DMS79 (cell line): ENCODE measurements at regions not wholly inside any gene's neighbourhood (a gene's known extent, or its start where the extent isn't known, plus 50 kb on each side); places are given as distances from the start of the nearest gene placed in this dataset.

ENCODE experiments used
- DNase-seq: peaks from one replicate; lab custom pipeline; 2025; lab: John Stamatoyannopoulos, UW

- DNase-seq: no peak
Observed at GRCh38 chr4:26140150-26140898, 180.5 kb upstream of the RBPJ start.

GRCh38 chr4:26141051-26141721, 179.6 kb upstream of the RBPJ start:
- no peak for DNase-seq

- DNase-seq: peak; percentile 59
Observed at GRCh38 chr4:26141911-26142638, 178.7 kb upstream of the RBPJ start.

DNA sequence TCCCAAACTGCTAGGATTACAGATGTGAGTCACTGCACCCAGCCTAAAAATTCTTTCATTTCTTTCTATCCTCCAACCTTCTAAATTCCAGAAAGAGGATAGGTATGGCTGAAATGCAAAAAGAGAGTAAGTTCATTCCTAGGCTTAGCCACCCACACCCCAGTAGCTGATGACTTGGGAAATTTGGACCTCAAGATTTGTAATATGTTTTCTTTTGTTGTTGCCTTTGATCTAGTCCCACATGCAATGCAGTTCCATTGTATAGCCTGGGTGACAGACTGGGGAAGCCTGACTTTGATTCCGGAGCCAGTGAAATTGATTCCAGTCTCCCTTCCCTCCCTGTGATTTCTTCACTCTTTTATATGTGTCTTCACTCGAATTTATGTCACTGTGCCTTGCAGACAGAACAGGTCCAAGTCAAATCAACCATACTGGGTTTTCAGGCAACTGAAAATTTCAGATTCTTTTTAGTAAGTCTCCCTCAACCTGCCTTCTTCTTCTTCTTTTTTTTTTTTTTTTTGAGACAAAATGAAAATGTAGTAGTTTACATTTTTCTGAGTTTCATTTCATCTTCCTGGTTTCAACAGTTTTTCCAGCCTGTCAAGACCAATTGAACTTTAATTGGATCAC, 176.2 kb upstream of the RBPJ start:
- no peak for DNase-seq

- no peak for DNase-seq
Observed at GRCh38 chr4:26145212-26145611, 175.6 kb upstream of the RBPJ start.

DNA sequence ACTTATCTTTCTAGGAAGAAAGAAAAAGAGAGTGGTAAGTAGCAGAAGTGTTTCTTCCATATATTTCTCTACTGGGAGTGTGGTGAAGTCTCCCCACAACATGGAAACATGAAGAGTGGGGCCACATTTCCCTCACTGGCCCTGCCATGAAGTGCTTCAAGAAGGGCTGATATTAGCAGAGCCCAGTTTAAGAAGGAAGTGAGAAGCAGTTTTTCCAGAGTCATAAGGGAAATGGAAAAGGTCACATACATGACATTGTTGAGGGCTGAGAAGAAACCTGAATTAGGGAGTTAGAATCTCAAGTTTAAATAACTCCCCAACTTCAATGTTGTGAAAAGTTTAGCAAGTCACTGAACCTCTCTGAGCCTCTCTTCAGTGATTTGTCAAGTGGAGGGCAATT, 171.9 kb upstream of the RBPJ start:
- DNase-seq: no peak

DNA sequence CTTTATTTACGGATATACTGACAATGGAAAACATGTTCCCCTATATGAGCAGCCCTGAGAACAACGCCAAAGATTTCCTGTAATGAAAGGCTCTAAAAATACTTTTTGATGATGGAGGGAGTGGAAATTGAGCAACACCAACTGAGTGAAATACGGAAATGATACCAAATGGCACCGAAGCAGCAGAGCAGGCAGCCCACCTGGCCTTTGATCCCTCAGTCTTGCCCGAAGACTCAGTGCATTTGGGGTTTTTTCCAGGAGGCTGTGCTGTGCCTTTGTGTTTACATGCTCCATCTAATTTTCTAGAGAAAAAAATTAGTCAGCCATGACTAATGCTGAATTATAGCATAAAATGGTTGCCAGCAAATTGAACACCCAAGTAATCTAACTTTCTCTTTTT, 169.9 kb upstream of the RBPJ start:
- DNase-seq: no peak

DNA sequence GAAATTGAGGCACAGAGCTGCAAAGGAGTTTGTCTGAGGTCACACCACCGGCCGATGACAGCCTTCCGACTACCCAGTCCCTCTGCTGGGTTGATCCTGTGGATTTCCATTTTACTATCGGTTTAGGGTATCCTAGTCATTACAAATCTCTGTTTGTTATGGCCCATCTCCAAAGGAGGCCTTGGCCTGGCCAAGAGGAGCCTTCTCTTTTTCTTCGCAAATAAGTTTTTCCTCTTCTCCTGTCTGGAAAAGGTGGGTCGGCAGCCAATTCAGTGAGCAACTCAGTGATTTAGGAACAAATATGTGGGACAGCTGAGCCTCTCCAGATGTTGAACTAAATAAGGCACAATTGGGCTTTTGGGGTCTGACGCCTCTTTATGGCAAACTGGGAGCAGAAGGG, 169.2 kb upstream of the RBPJ start:
- DNase-seq: no peak

DNA sequence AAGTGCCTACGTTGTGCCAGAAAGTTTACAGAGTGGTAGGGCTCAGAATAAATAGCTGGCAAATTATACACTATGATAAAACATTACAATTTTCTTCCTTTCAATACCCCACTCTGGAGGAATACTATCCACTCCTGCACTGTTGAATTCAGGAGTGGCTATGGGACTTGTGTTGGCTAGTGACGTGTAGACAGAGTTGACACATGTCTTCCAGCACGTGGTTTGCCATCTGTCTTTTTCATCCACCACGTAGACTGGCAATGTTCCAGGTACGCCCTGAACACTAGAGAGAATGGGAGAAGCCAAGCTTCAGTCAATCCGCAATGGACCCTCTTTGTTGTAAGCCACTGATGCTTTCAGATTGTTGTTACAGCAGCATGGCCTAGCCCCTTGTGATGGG, 168.8 kb upstream of the RBPJ start:
- DNase-seq: no peak

GRCh38 chr4:26157541-26157940, 163.3 kb upstream of the RBPJ start:
- no peak for DNase-seq

- DNase-seq: no peak
Observed at GRCh38 chr4:26160591-26160990, 160.2 kb upstream of the RBPJ start.

- no peak for DNase-seq
Observed at GRCh38 chr4:26161030-26161824, 159.6 kb upstream of the RBPJ start.

- no peak for DNase-seq
Observed at GRCh38 chr4:26162101-26162500, 158.7 kb upstream of the RBPJ start.

DNA sequence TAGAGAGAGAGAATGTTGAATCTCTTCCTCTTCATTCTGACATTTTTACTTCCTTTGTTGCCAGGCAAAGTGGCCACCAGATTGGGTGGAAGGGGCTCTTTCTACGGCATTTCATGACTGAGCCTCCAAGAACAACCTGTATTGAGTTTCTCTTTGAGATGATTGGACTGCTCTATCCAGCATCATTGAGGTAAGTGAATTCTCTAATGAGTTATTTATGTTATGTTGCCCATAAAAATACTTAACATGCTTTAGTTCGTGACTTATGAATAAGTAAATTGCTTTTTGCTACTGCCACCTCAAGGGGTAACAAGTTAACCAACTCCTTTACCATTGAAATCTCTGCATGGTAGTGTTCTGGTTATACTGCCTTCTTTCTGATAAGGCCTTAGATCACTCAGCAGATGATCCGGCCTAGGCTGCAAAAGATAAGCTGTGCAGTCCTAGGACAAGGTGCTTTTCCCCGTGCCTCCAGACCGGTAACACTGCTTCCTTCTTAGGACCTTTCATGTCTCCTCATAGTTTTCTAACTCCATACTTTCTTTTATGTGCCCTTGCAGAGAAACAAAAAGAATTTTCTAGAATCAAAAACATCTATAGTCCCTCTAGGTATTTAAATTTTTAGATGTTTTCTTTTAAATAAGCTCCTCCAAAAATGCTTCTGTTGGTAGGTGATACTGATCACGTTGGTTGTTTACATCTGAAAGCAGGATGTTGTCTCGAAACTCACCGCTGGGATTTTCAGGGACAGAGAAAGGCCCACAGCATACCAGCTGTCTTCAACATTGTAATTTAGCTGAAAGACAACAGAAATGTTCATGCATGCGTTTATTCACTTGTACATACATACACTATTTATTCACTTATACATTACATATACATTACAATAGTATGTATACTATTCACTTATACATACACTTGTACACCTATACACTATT, 157.1 kb upstream of the RBPJ start:
- no peak for DNase-seq

DNA sequence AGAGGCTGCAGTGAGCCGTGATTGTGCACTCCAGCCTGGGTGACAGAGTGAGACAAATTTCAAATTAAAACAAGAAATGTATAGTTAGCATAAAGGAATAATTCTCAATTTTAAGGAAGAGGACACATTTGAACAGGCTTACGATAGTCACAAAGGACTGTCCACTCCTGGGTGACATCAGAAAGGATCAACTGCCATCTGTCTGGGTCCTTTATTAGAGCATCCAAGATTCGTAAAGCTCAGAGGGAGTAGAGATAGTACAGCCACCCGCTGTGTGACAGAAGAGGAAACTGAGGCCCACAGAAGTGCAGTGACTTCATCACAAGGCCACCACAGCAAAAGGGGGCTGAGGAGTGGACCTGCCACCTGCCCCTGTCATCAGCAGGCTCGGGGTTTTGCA, 149.3 kb upstream of the RBPJ start:
- DNase-seq: no peak

DNA sequence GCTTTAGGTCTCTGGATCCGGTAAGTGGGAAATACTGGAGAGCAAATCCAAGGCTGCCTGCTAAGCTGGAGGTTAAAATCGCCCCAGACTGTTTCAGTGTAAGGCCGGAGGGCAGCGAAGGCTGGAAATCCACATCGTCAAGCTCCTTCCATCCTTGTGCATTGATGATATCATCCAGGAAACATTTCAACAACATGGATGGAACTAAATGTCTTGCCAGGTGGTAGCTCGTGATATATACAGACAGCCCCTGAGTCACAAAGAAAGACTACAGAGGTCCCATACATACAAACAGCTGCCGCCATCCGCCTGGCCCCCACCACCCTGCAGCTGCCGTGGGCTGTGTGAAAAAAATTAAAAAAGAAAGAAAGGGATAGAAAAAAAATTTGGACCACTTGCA, 148.9 kb upstream of the RBPJ start:
- no peak for DNase-seq

- DNase-seq: no peak
Observed at GRCh38 chr4:26173619-26174018, 147.2 kb upstream of the RBPJ start.

DNA sequence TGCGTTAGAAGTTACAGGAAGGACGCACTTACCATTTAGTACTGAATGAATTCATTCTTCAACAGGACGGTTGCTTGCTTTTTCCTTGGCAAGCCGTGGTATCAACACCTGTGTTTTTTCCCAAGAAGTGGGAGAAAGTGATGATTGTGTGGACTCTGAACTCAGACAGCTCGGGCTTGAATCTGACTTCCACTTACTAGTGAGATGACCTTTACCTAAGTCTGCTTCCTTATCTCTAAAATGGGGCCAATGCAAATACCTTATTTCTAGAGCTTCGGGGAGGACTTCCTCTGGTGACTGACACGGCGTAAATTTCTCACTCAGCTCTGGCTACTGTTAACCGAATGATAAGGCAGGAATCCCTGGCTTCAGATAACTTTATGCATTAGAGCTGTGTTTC, 146.8 kb upstream of the RBPJ start:
- no peak for DNase-seq

GRCh38 chr4:26175006-26175786, 145.6 kb upstream of the RBPJ start:
- DNase-seq: no peak

DNA sequence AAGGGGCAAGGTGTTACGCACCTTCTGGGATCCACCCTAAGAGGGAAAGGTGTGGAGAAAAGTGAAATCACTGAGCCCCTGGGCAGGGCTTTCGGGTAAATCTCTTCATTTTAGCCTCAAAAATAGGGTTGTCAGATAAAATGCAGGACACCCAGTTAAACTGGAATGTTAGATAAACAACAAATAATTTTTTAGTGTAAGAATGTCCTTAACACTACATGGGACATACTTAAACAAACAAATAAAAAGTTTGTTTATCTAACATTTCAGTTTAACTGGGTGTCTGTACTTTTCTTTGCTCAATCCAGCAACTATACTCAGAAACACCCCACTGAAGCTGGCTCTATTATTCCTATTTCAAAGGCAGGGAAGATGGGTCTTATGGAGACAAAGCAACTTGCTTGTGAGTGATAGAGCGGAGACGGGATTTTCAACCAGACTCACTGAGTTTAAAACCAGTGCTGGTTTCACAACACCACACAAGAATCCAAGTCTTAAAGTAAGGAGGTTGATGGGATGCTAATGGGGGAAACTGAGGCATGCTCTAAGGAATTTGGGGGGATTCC, 144.8 kb upstream of the RBPJ start:
- no peak for DNase-seq
